GM12875 (cell line): ENCODE measurements at regions not wholly inside any gene's neighbourhood (a gene's known extent, or its start where the extent isn't known, plus 50 kb on each side); places are given as distances from the start of the nearest gene placed in this dataset.

Experiments used
- H3K4me3 ChIP-seq: one replicate; pipeline ENCODE4 v1.5.1; 2011; ENCODE audit warnings: low read depth, low read length, control low read depth
- CTCF ChIP-seq: IDR thresholded peaks from 2 replicates; pipeline ENCODE4 v1.5.1; 2011; ENCODE audit warnings: low read depth, mild to moderate bottlenecking, control low read depth, inconsistent platforms, low read length, moderate library complexity, borderline replicate concordance; ENCODE audit not compliant: insufficient read depth

- no peak for TF ChIP-seq CTCF
- H3K4me3 ChIP-seq = no peak overlapping the region
These were observed 461.9 kb upstream of the COX7C start for GRCh38 chr5:86155796-86156195.

GRCh38 chr5:86170194-86170593, 447.5 kb upstream of the COX7C start:
- no peak for TF ChIP-seq CTCF
- no peak overlapping the region for H3K4me3 ChIP-seq

GRCh38 chr5:86175224-86175623, 442.5 kb upstream of the COX7C start:
- no peak for TF ChIP-seq CTCF
- H3K4me3 ChIP-seq = no peak overlapping the region

- no peak overlapping the region for H3K4me3 ChIP-seq
These were observed 418.5 kb upstream of the COX7C start for GRCh38 chr5:86199287-86199686.

GRCh38 chr5:86228147-86228546, 389.6 kb upstream of the COX7C start:
- no peak overlapping the region for H3K4me3 ChIP-seq
- TF ChIP-seq CTCF = no peak

More at GRCh38 chr5:86199287-86199686, 418.5 kb upstream of the COX7C start:
- TF ChIP-seq CTCF = no peak

GRCh38 chr5:86232246-86232645, 385.5 kb upstream of the COX7C start:
- no peak for TF ChIP-seq CTCF
- H3K4me3 ChIP-seq = no peak overlapping the region

GRCh38 chr5:86244153-86244552, 373.6 kb upstream of the COX7C start:
- no peak overlapping the region for H3K4me3 ChIP-seq
- no peak for TF ChIP-seq CTCF
